ENCODE measurements at regions not wholly inside any gene's neighbourhood (a gene's known extent, or its start where the extent isn't known, plus 50 kb on each side); places are given as distances from the start of the nearest gene placed in this dataset.
"Not testable (repeated sequence)": the region's sequence is repeated elsewhere in the genome, so short reads cannot be mapped to it uniquely, and the experiment has no call there.

DNA sequence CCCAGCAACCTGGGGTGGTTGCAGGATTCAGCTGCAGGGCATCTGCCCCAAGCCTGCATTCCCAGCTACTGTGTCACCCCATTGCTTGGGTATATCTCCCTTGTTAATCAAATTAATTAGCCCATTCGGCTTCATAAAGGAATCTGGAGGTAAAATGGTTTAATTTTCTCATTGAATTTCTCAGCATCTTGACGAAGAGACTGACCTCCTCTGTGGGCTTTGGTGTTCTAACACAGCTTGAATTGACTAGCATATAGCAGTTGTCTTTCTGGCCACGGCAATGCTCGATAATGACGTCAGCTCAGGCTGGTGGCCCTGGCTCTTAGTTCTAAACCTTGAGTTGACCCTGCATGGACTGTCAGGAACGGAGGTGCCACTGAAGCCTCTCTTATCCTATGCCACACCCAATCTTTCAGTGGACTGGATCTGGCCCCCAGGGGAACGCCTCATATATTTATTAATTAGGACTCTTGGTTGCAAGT lies 72.4 kb downstream of the MSX2 start:
- intact Hi-C loops (cut with micrococcal nuclease): no loop called here
- POLR2A ChIA-PET: no interaction called here
- no TSS peak for BruUV-seq (replicated peaks)

DNA sequence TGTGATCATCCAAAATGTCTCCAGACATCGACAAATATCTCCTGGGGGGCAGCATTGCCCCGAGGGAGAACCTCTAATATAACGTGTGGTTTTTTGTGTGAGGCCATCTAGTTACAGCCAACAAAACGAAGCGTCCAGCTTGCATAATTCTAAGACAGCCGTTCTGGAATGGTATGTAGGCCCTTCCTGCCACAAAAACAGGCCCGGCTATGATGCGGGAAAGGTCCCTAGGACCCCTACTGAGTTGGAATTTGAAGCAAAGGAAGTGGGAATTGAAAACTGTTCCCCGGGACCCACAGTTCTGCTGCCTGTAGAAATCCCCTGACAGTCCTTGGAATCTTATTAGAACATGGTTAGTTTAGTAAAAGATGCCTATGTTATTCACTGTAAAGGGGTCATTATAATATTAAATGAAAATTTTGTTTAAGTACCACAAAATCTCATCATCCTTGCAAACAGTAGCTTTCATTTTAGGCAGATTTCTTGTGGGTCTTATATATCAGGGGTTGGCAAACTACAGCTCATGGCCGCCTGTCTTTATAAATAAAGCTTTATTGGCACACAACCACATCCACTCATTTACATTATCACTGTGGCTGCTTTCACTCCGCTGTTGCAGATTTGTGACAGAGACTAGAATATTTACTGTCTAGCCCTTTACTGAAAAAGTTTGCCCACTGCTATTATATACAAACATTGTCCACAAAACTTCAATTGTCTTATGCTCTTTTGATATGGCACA lies 70.7 kb downstream of the MSX2 start:
- Mint-ChIP-seq H3K9me3 (ENCODE audit: unreplicated experiment) (no peaks in the 10 kb centered on the region), H3K4me3 (ENCODE audit: unreplicated experiment) (no peak overlapping the region), H3K27ac (ENCODE audit: low read depth, unreplicated experiment) (no peak overlapping the region), H3K4me1 (ENCODE audit: insufficient read depth, unreplicated experiment) (peaks cover 5% of the 10 kb centered on the region), H3K27me3 (ENCODE audit: insufficient read depth, unreplicated experiment) (no peaks in the 10 kb centered on the region), H3K36me3 (ENCODE audit: insufficient read depth, unreplicated experiment) (no peaks in the 10 kb centered on the region)
- ChIA-PET CTCF (interaction anchor here (0.5 to 11.0 kb wide), 29 partner anchors 9 to 1369 kb away, joined by 3 to 326 read pairs (median 4); no protein-coding TSS in a partner anchor), POLR2A (interaction anchor here (0.6 to 1.6 kb wide), 4 partner anchors 26 to 376 kb away, joined by 3 to 4 read pairs (median 3); no protein-coding TSS in a partner anchor)
- intact Hi-C loops (cut with micrococcal nuclease): loop anchor here (5.0 kb wide), 1 partner anchor 142 kb away; no protein-coding TSS in a partner anchor
- TF ChIP-seq, protein P1, sequence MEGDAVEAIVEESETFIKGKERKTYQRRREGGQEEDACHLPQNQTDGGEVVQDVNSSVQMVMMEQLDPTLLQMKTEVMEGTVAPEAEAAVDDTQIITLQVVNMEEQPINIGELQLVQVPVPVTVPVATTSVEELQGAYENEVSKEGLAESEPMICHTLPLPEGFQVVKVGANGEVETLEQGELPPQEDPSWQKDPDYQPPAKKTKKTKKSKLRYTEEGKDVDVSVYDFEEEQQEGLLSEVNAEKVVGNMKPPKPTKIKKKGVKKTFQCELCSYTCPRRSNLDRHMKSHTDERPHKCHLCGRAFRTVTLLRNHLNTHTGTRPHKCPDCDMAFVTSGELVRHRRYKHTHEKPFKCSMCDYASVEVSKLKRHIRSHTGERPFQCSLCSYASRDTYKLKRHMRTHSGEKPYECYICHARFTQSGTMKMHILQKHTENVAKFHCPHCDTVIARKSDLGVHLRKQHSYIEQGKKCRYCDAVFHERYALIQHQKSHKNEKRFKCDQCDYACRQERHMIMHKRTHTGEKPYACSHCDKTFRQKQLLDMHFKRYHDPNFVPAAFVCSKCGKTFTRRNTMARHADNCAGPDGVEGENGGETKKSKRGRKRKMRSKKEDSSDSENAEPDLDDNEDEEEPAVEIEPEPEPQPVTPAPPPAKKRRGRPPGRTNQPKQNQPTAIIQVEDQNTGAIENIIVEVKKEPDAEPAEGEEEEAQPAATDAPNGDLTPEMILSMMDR (IDR thresholded peaks at IDR 0.05; ENCODE audit: unreplicated experiment): no peak
- DNase-seq (ENCODE audit: unreplicated experiment): no peak
- no TSS peak for BruUV-seq (replicated peaks)

More for the DNA sequence above, 72.4 kb downstream of the MSX2 start:
- Mint-ChIP-seq H3K27me3 (ENCODE audit: insufficient read depth, unreplicated experiment) (no peaks in the 10 kb centered on the region), H3K36me3 (ENCODE audit: insufficient read depth, unreplicated experiment) (no peaks in the 10 kb centered on the region), H3K27ac (ENCODE audit: low read depth, unreplicated experiment) (no peak overlapping the region), H3K9me3 (ENCODE audit: unreplicated experiment) (no peaks in the 10 kb centered on the region), H3K4me3 (ENCODE audit: unreplicated experiment) (no peak overlapping the region), H3K4me1 (ENCODE audit: insufficient read depth, unreplicated experiment) (peaks cover 5% of the 10 kb centered on the region)
- TF ChIP-seq, protein P1 (IDR thresholded peaks at IDR 0.05; ENCODE audit: unreplicated experiment): no peak
- no peak for DNase-seq (ENCODE audit: unreplicated experiment)
- CTCF ChIA-PET: interaction anchor here (1.5 to 11.0 kb wide), 4 partner anchors 15 to 377 kb away, joined by 4 to 326 read pairs (median 4); no protein-coding TSS in a partner anchor

DNA sequence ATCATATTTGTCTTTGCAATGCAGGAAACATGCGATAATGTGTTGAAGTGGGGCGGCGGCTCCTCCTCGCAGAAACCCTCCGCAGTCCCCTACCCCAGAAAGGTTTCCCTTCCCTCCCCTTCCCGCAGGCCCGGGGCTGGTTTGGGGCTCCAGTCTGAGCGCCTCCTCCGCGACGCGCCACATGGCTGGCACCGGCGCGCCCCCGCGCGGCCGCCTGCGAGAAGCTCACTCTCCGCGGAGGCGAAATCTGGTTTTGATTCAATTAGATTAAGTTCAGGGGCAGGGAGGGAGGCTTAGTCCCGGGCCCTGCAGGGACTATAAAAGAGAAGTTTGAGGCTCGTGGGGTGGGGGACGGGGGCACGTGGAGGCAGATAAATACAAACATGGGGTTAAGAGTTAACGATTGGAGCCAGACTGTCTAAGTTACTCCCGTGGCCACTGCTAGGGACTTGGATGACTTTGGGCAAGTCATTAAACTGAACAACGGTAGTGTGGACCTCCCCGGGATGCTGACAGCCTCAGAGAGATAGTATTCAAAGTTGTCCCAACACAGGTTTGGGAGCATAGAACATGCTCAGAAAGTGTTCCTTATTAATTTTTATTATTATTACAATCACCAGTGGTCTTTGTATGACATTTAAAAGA lies 69.4 kb downstream of the MSX2 start:
- H3K9me3 Mint-ChIP-seq (ENCODE audit: unreplicated experiment): no peaks in the 10 kb centered on the region
- TF ChIP-seq, protein P1 (IDR thresholded peaks at IDR 0.05; ENCODE audit: unreplicated experiment): peak; percentile 99
- no peaks in the 10 kb centered on the region for H3K36me3 Mint-ChIP-seq (ENCODE audit: insufficient read depth, unreplicated experiment)
- H3K27me3 Mint-ChIP-seq (ENCODE audit: insufficient read depth, unreplicated experiment): no peaks in the 10 kb centered on the region
- peak overlapping the region; percentile 4 for H3K4me3 Mint-ChIP-seq (ENCODE audit: unreplicated experiment)
- intact Hi-C loops (cut with micrococcal nuclease): loop anchor here (1.0 to 5.0 kb wide), 8 partner anchors 39 to 467 kb away; partner anchors contain the start of gene MSX2
- DNase-seq (ENCODE audit: unreplicated experiment): peak; percentile 76
- no peak overlapping the region for H3K27ac Mint-ChIP-seq (ENCODE audit: low read depth, unreplicated experiment)
- ChIA-PET CTCF (interaction anchor here (0.6 to 11.0 kb wide), 38 partner anchors 8 to 974 kb away, joined by 3 to 326 read pairs (median 4); no protein-coding TSS in a partner anchor), POLR2A (interaction anchor here (0.7 to 1.0 kb wide), 4 partner anchors 9 to 392 kb away, joined by 3 to 10 read pairs (median 4); no protein-coding TSS in a partner anchor)
- no TSS peak for BruUV-seq (replicated peaks)
- peaks cover 5% of the 10 kb centered on the region for H3K4me1 Mint-ChIP-seq (ENCODE audit: insufficient read depth, unreplicated experiment)

DNA sequence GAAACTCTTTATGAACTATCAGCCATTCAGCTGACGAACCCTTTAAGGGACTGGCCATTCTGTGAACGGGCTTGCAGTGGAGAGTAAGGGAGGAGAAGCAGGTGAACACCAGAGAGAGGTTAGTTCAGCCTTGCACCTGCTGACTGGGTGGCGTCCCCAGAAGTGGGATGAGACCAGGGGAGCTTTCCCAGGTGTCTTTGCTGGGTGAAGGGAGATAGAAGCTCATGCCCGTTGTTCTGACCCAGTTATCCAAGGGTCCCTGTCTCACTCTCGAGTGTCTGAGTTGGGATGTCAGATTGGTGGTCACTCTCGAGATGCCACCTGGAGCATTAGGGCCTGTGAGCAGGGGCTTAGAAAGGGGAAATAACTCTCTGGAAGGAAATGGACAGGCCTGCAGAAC lies 68.7 kb downstream of the MSX2 start:
- CTCF ChIA-PET: interaction anchor here (0.6 to 11.0 kb wide), 43 partner anchors 8 to 973 kb away, joined by 3 to 326 read pairs (median 4); no protein-coding TSS in a partner anchor
- no peaks in the 10 kb centered on the region for H3K27me3 Mint-ChIP-seq (ENCODE audit: insufficient read depth, unreplicated experiment)
- TF ChIP-seq, protein P1 (IDR thresholded peaks at IDR 0.05; ENCODE audit: unreplicated experiment): no peak
- no peaks in the 10 kb centered on the region for H3K36me3 Mint-ChIP-seq (ENCODE audit: insufficient read depth, unreplicated experiment)
- peaks cover 5% of the 10 kb centered on the region for H3K4me1 Mint-ChIP-seq (ENCODE audit: insufficient read depth, unreplicated experiment)
- intact Hi-C loops (cut with micrococcal nuclease): loop anchor here (1.0 to 5.0 kb wide), 8 partner anchors 38 to 466 kb away; partner anchors contain the start of gene MSX2
- no TSS peak for BruUV-seq (replicated peaks)
- DNase-seq (ENCODE audit: unreplicated experiment): no peak
- H3K9me3 Mint-ChIP-seq (ENCODE audit: unreplicated experiment): no peaks in the 10 kb centered on the region
- H3K27ac Mint-ChIP-seq (ENCODE audit: low read depth, unreplicated experiment): no peak overlapping the region
- POLR2A ChIA-PET: interaction anchor here (1.0 kb wide), 1 partner anchor 41 kb away, joined by 4 read pairs; no protein-coding TSS in a partner anchor
- no peak overlapping the region for H3K4me3 Mint-ChIP-seq (ENCODE audit: unreplicated experiment)

DNA sequence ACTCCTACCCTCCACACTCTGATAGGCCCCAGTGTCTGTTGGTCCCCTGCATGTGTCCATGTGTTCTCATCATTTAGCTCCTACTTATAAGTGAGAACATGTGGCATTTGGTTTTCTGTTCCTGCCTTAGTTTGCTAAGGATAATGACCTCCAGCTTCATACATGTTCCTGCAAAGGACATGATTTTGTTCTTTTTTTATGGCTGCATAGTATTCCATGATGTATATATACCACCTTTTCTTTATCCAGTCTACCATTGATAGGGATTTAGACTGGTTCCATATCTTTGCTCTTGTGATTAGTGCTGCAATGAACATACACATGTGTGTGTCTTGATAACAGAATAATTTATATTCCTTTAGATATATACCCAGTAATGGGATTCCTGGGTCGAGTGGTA lies 67.9 kb downstream of the MSX2 start:
- POLR2A ChIA-PET: not testable (repeated sequence)

More for the DNA sequence above, 67.9 kb downstream of the MSX2 start:
- not testable (repeated sequence) for DNase-seq (ENCODE audit: unreplicated experiment); H3K9me3 Mint-ChIP-seq (ENCODE audit: unreplicated experiment); BruUV-seq (replicated peaks); H3K4me3 Mint-ChIP-seq (ENCODE audit: unreplicated experiment); H3K27me3 Mint-ChIP-seq (ENCODE audit: insufficient read depth, unreplicated experiment); H3K36me3 Mint-ChIP-seq (ENCODE audit: insufficient read depth, unreplicated experiment); H3K27ac Mint-ChIP-seq (ENCODE audit: low read depth, unreplicated experiment); H3K4me1 Mint-ChIP-seq (ENCODE audit: insufficient read depth, unreplicated experiment)
- intact Hi-C loops (cut with micrococcal nuclease): loop anchor here (2.0 to 5.0 kb wide), 3 partner anchors 67 to 221 kb away; partner anchors contain the start of gene MSX2
- CTCF ChIA-PET: interaction anchor here (0.6 to 11.0 kb wide), 30 partner anchors 8 to 1859 kb away, joined by 3 to 326 read pairs (median 4); no protein-coding TSS in a partner anchor

Measured in MCF 10A (cell line).